HL-60 (cell line): ENCODE measurements at regions not wholly inside any gene's neighbourhood (a gene's known extent, or its start where the extent isn't known, plus 50 kb on each side); places are given as distances from the start of the nearest gene placed in this dataset.

ENCODE experiments used
- DNase-seq, 2 experiments: peaks; one replicate each; pipeline ENCODE4 v3.0.0-alpha.2; 2010 to 2020; ENCODE audit warnings: low read depth in 1 of 2, low spot score in 1 of 2
- H3K27ac ChIP-seq: fragments of 250-450 bp; sonication (Bioruptor Pico); replicated peaks from 2 replicates; pipeline ENCODE4 v1.5.1; 2020; ENCODE audit warnings: mild to moderate bottlenecking, moderate library complexity
- H3K27me3 ChIP-seq: fragments of 250-450 bp; sonication (Bioruptor Pico); 2 replicates; pipeline ENCODE4 v1.5.1; 2021; ENCODE audit warnings: mild to moderate bottlenecking, moderate library complexity; ENCODE audit not compliant: insufficient read depth, poor library complexity, severe bottlenecking
- H3K4me3 ChIP-seq: replicated peaks from 2 replicates; pipeline ENCODE4 v1.5.1; 2011; ENCODE audit warnings: mild to moderate bottlenecking, control low read depth, low read length; ENCODE audit not compliant: insufficient read depth
- CTCF ChIP-seq: IDR thresholded peaks from one replicate; pipeline ENCODE4 v1.5.1; 2011; ENCODE audit warnings: low read length, control low read depth, inconsistent platforms; ENCODE audit not compliant: insufficient read depth
- GABPA ChIP-seq: IDR thresholded peaks from 2 replicates; pipeline ENCODE4 v1.6.1; 2012; ENCODE audit warnings: low read depth
- POLR2AphosphoS5 ChIP-seq: IDR thresholded peaks from 2 replicates; pipeline ENCODE4 v1.6.1; 2012; ENCODE audit warnings: low read depth
- REST ChIP-seq: IDR thresholded peaks from 2 replicates; pipeline ENCODE4 v1.6.1; 2012; ENCODE audit warnings: low read depth; ENCODE audit not compliant: insufficient replicate concordance
- SPI1 ChIP-seq: IDR thresholded peaks from 2 replicates; pipeline ENCODE4 v1.6.1; 2012; ENCODE audit warnings: low read depth, mild to moderate bottlenecking, borderline replicate concordance

GRCh38 chr3:174540116-174540908, 318.8 kb upstream of the NAALADL2 start:
- H3K4me3 ChIP-seq: no peak overlapping the region
- no peak for DNase-seq

GRCh38 chr3:174541708-174542315, 317.3 kb upstream of the NAALADL2 start:
- Histone ChIP-seq H3K27me3 (no peaks in the 10 kb centered on the region), H3K4me3 (no peak overlapping the region), H3K27ac (no peak overlapping the region)
- TF ChIP-seq SPI1 (no peak), GABPA (no peak), REST (no peak), CTCF (no peak), POLR2AphosphoS5 (no peak)
- DNase-seq: no peak

More at GRCh38 chr3:174540116-174540908, 318.8 kb upstream of the NAALADL2 start:
- H3K27ac ChIP-seq: no peak overlapping the region
- H3K27me3 ChIP-seq: no peaks in the 10 kb centered on the region
- no peak for TF ChIP-seq POLR2AphosphoS5
- no peak for TF ChIP-seq REST
- TF ChIP-seq GABPA: no peak
- TF ChIP-seq CTCF: no peak
- TF ChIP-seq SPI1: no peak

GRCh38 chr3:174547801-174548435, 311.2 kb upstream of the NAALADL2 start:
- Histone ChIP-seq H3K27me3 (no peaks in the 10 kb centered on the region), H3K27ac (no peak overlapping the region), H3K4me3 (no peak overlapping the region)
- TF ChIP-seq CTCF: no peak
- TF ChIP-seq SPI1: no peak
- TF ChIP-seq REST: no peak
- no peak for TF ChIP-seq POLR2AphosphoS5
- TF ChIP-seq GABPA: no peak
- no peak for DNase-seq
